ENCODE measurements at regions not wholly inside any gene's neighbourhood (a gene's known extent, or its start where the extent isn't known, plus 50 kb on each side); places are given as distances from the start of the nearest gene placed in this dataset.

GRCh38 chr4:72974694-72975487, 94.6 kb downstream of the COX18 start:
- TF ChIP-seq EZH2 (IDR thresholded peaks at IDR 0.05) (no peak), POLR2AphosphoS5 (IDR thresholded peaks at IDR 0.05; ENCODE audit: borderline replicate concordance, low read depth, low read length) (no peak), FOXP2 (optimal IDR thresholded peaks at IDR 0.05; ENCODE audit: control extremely low read depth, extremely low read length, insufficient read depth) (no peak)

All from SK-N-MC (cell line).